ENCODE measurements at regions not wholly inside any gene's neighbourhood (a gene's known extent, or its start where the extent isn't known, plus 50 kb on each side); places are given as distances from the start of the nearest gene placed in this dataset.

- TF ChIP-seq, protein P1, sequence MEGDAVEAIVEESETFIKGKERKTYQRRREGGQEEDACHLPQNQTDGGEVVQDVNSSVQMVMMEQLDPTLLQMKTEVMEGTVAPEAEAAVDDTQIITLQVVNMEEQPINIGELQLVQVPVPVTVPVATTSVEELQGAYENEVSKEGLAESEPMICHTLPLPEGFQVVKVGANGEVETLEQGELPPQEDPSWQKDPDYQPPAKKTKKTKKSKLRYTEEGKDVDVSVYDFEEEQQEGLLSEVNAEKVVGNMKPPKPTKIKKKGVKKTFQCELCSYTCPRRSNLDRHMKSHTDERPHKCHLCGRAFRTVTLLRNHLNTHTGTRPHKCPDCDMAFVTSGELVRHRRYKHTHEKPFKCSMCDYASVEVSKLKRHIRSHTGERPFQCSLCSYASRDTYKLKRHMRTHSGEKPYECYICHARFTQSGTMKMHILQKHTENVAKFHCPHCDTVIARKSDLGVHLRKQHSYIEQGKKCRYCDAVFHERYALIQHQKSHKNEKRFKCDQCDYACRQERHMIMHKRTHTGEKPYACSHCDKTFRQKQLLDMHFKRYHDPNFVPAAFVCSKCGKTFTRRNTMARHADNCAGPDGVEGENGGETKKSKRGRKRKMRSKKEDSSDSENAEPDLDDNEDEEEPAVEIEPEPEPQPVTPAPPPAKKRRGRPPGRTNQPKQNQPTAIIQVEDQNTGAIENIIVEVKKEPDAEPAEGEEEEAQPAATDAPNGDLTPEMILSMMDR (conservative IDR thresholded peaks at IDR 0.05; ENCODE audit: low read depth, low read length) = no peak
- no peak for TF ChIP-seq EZH2 (IDR thresholded peaks at IDR 0.05; ENCODE audit: borderline replicate concordance, low read depth, low read length, poor library complexity, severe bottlenecking)
Measured at GRCh38 chr3:10583798-10584708, 78.7 kb upstream of the ATP2B2 start.

Data from A673 (cell line).